ENCODE measurements at regions not wholly inside any gene's neighbourhood (a gene's known extent, or its start where the extent isn't known, plus 50 kb on each side); places are given as distances from the start of the nearest gene placed in this dataset.

DNA sequence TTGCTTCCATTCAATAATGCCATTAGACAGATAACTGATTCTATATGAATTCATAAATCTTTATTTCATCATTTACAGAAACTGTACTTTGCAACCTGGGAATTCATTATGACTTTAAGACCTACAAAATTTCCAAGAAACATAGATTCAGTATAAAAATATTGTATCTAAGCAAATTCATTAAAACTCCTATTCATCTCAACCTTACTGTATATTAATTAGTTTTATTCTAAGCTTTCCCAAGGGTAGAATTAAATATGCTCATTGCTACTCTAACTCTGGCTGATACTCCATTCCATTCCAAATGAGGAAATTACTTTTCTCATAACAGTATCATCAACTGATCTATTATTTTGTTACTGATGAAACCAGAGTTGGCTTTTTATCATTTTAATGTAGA lies 473.0 kb upstream of the LRRTM4 start:
- Histone ChIP-seq H3K36me3 (ENCODE audit: control insufficient read depth, insufficient read depth, low read length) (no peaks in the 10 kb centered on the region), H3K27ac (ENCODE audit: insufficient read depth, low read length) (no peak overlapping the region), H3K9me3 (ENCODE audit: control insufficient read depth, insufficient read depth, low read depth, low read length) (no peaks in the 10 kb centered on the region), H3K4me3 (replicated peaks in 1 of 4; ENCODE audit: control extremely low read depth in 1 of 4, insufficient read depth in 1 of 4, low read depth in 3 of 4, low read length in 4 of 4) (no peak overlapping the region), H2AFZ (ENCODE audit: low read length) (no peak overlapping the region), H3K4me2 (ENCODE audit: extremely low read depth, insufficient read depth, low read length) (no peak overlapping the region), H3K27me3 (ENCODE audit: control insufficient read depth, insufficient read depth, low read length) (no peaks in the 10 kb centered on the region), H4K20me1 (ENCODE audit: control insufficient read depth, extremely low read depth, insufficient read depth, low read length) (no peaks in the 10 kb centered on the region), H3K79me2 (ENCODE audit: control insufficient read depth, insufficient read depth, low read length) (no peaks in the 10 kb centered on the region), H3K9ac (ENCODE audit: insufficient read depth, low read length) (no peak overlapping the region), H3K4me1 (ENCODE audit: control insufficient read depth, extremely low read depth, insufficient read depth, low read length) (no peaks in the 10 kb centered on the region)
- TF ChIP-seq EZH2 (IDR thresholded peaks at IDR 0.05; ENCODE audit: low read length, missing control alignments): no peak
- TF ChIP-seq, protein P1, sequence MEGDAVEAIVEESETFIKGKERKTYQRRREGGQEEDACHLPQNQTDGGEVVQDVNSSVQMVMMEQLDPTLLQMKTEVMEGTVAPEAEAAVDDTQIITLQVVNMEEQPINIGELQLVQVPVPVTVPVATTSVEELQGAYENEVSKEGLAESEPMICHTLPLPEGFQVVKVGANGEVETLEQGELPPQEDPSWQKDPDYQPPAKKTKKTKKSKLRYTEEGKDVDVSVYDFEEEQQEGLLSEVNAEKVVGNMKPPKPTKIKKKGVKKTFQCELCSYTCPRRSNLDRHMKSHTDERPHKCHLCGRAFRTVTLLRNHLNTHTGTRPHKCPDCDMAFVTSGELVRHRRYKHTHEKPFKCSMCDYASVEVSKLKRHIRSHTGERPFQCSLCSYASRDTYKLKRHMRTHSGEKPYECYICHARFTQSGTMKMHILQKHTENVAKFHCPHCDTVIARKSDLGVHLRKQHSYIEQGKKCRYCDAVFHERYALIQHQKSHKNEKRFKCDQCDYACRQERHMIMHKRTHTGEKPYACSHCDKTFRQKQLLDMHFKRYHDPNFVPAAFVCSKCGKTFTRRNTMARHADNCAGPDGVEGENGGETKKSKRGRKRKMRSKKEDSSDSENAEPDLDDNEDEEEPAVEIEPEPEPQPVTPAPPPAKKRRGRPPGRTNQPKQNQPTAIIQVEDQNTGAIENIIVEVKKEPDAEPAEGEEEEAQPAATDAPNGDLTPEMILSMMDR (conservative IDR thresholded peaks at IDR 0.05 in 1 of 2, IDR thresholded peaks at IDR 0.05 in 1 of 2; ENCODE audit: low read depth in 1 of 2, low read length in 2 of 2): no peak
- DNase-seq (ENCODE audit: low read depth in 2 of 2): no peak

DNA sequence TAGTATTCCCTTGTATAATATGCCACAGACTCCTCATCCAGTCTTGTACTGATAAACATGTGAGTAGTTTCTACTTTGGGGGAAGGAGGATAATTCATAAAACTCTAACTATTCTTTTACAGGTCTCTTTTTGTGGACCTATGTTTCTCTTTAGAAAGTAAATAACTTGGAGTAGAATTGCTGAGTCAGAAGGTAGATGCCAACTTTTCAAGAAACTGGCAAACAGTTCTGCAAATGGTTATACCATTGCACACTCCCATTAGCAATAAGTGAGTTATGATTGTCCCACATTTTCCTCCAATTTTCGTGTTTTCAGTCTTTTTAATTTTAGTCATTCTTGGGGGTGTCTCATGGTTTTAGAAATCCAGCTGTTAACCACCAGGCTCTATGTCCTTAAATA lies 477.2 kb upstream of the LRRTM4 start:
- H3K4me1 ChIP-seq (ENCODE audit: control insufficient read depth, extremely low read depth, insufficient read depth, low read length): no peaks in the 10 kb centered on the region
- H2AFZ ChIP-seq (ENCODE audit: low read length): no peak overlapping the region
- no peaks in the 10 kb centered on the region for H4K20me1 ChIP-seq (ENCODE audit: control insufficient read depth, extremely low read depth, insufficient read depth, low read length)
- no peak overlapping the region for H3K9ac ChIP-seq (ENCODE audit: insufficient read depth, low read length)
- H3K9me3 ChIP-seq (ENCODE audit: control insufficient read depth, insufficient read depth, low read depth, low read length): no peaks in the 10 kb centered on the region
- H3K4me3 ChIP-seq (replicated peaks in 1 of 4; ENCODE audit: control extremely low read depth in 1 of 4, insufficient read depth in 1 of 4, low read depth in 3 of 4, low read length in 4 of 4): no peak overlapping the region
- H3K36me3 ChIP-seq (ENCODE audit: control insufficient read depth, insufficient read depth, low read length): no peaks in the 10 kb centered on the region
- no peaks in the 10 kb centered on the region for H3K79me2 ChIP-seq (ENCODE audit: control insufficient read depth, insufficient read depth, low read length)
- TF ChIP-seq, protein P1 (conservative IDR thresholded peaks at IDR 0.05 in 1 of 2, IDR thresholded peaks at IDR 0.05 in 1 of 2; ENCODE audit: low read depth in 1 of 2, low read length in 2 of 2): no peak
- TF ChIP-seq EZH2 (IDR thresholded peaks at IDR 0.05; ENCODE audit: low read length, missing control alignments): no peak
- no peak overlapping the region for H3K4me2 ChIP-seq (ENCODE audit: extremely low read depth, insufficient read depth, low read length)
- H3K27me3 ChIP-seq (ENCODE audit: control insufficient read depth, insufficient read depth, low read length): no peaks in the 10 kb centered on the region
- DNase-seq (ENCODE audit: low read depth in 2 of 2): no peak
- H3K27ac ChIP-seq (ENCODE audit: insufficient read depth, low read length): no peak overlapping the region

DNA sequence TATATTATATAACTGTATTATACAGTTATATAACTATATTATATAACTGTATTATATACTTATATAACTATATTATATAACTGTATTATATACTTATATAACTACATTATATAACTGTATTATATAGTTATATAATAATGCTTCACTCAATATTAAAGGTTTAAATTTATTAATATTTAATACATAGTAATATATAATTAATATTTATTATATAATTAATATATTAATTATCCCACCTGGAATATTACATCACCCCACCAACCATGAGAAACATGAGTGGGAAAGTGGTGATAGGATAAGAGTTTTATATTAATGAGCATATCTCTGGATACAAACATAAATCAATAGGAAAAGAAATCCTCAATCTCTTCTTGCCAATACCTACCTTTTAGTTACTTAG lies 487.1 kb upstream of the LRRTM4 start:
- H3K27ac ChIP-seq (ENCODE audit: insufficient read depth, low read length): no peak overlapping the region
- no peak overlapping the region for H2AFZ ChIP-seq (ENCODE audit: low read length)
- no peaks in the 10 kb centered on the region for H3K79me2 ChIP-seq (ENCODE audit: control insufficient read depth, insufficient read depth, low read length)
- H4K20me1 ChIP-seq (ENCODE audit: control insufficient read depth, extremely low read depth, insufficient read depth, low read length): no peaks in the 10 kb centered on the region
- no peak for TF ChIP-seq EZH2 (IDR thresholded peaks at IDR 0.05; ENCODE audit: low read length, missing control alignments)
- TF ChIP-seq, protein P1 (conservative IDR thresholded peaks at IDR 0.05 in 1 of 2, IDR thresholded peaks at IDR 0.05 in 1 of 2; ENCODE audit: low read depth in 1 of 2, low read length in 2 of 2): no peak
- H3K27me3 ChIP-seq (ENCODE audit: control insufficient read depth, insufficient read depth, low read length): no peaks in the 10 kb centered on the region
- no peak for DNase-seq (ENCODE audit: low read depth in 2 of 2)
- no peaks in the 10 kb centered on the region for H3K36me3 ChIP-seq (ENCODE audit: control insufficient read depth, insufficient read depth, low read length)
- H3K4me3 ChIP-seq (replicated peaks in 1 of 4; ENCODE audit: control extremely low read depth in 1 of 4, insufficient read depth in 1 of 4, low read depth in 3 of 4, low read length in 4 of 4): no peak overlapping the region
- no peaks in the 10 kb centered on the region for H3K4me1 ChIP-seq (ENCODE audit: control insufficient read depth, extremely low read depth, insufficient read depth, low read length)
- H3K4me2 ChIP-seq (ENCODE audit: extremely low read depth, insufficient read depth, low read length): no peak overlapping the region
- no peaks in the 10 kb centered on the region for H3K9me3 ChIP-seq (ENCODE audit: control insufficient read depth, insufficient read depth, low read depth, low read length)
- H3K9ac ChIP-seq (ENCODE audit: insufficient read depth, low read length): no peak overlapping the region
